K562 (cell line): ENCODE measurements at regions not wholly inside any gene's neighbourhood (a gene's known extent, or its start where the extent isn't known, plus 50 kb on each side); places are given as distances from the start of the nearest gene placed in this dataset.

Source experiments
- ATAC-seq: fragments of 200-7000 bp; cut with Tn5 transposase; 3 replicates; pipeline ENCODE4 v1.9.1; 2020; ENCODE audit warnings: moderate library complexity
- BruUV-seq: library from RNA; stranded (reverse); fragments of 400-500 nt; replicated peaks from 2 replicates; lab custom pipeline; 2021; lab: Mats Ljungman, UMichigan
- CTCF ChIA-PET: fragments of 300-600 bp; formaldehyde crosslinking; extraction: SDS; loops from one replicate; lab custom pipeline; 2021; ENCODE audit warnings: low intra/inter-chr PET ratio; lab: Yijun Ruan, JAX
- POLR2A ChIA-PET: fragments of 300-600, 350-650 bp; sonication (Branson Sonifier 250); formaldehyde crosslinking; extraction: SDS; loops from one replicate; lab custom pipeline; 2021; ENCODE audit warnings: antibody characterized with exemption, inconsistent platforms; lab: Yijun Ruan, JAX
- DNase-seq, 4 experiments: peaks; one replicate each; pipeline versions ENCODE4 v3.0.0 to v3.0.0-alpha.2; 2011 to 2018; ENCODE audit warnings: low spot score in 3 of 4, mixed read lengths in 3 of 4; ENCODE audit errors: extremely low read depth in 1 of 4
- FAIRE-seq: peaks from 2 replicates; lab custom pipeline; 2011; peaks lifted over from hg19 to GRCh38; lab: Jason Lieb, UNC
- H2AFZ ChIP-seq: 2 replicates; pipeline ENCODE4 v1.6.0; 2011; ENCODE audit warnings: low read depth, low read length, control low read depth, inconsistent platforms
- H3K27ac ChIP-seq: fragments of 200-600 bp; 3 replicates; pipeline ENCODE4 v1.8.0; 2011; ENCODE audit warnings: low read depth, mild to moderate bottlenecking, control low read depth, inconsistent platforms, low read length, moderate library complexity, mixed read lengths; ENCODE audit errors: extremely low read depth
- H3K27me3 ChIP-seq, 2 experiments: fragments of 300-600 bp in 1 of 2; 2 replicates in 1 of 2; 3 replicates in 1 of 2; pipeline versions ENCODE4 v1.6.0 to v1.8.0; 2011; ENCODE audit warnings: inconsistent platforms in 2 of 2, low read length in 2 of 2, mild to moderate bottlenecking in 1 of 2, mixed read lengths in 1 of 2, moderate library complexity in 1 of 2; ENCODE audit not compliant: control insufficient read depth in 2 of 2, insufficient read depth in 2 of 2
- H3K36me3 ChIP-seq: fragments of 300-600 bp; 3 replicates; pipeline ENCODE4 v1.8.0; 2011; ENCODE audit warnings: mild to moderate bottlenecking, low read length, inconsistent platforms; ENCODE audit not compliant: control insufficient read depth, insufficient read depth
- H3K4me1 ChIP-seq, 2 experiments: fragments of 200-600 bp in 1 of 2; replicated peaks in 1 of 2; 2 replicates in 1 of 2; 3 replicates in 1 of 2; pipeline versions ENCODE4 v1.5.1 to v1.8.0; 2011; ENCODE audit warnings: inconsistent platforms in 2 of 2, low read length in 2 of 2, mild to moderate bottlenecking in 1 of 2, mixed read lengths in 1 of 2, moderate library complexity in 1 of 2; ENCODE audit not compliant: control insufficient read depth in 2 of 2, insufficient read depth in 2 of 2
- H3K4me2 ChIP-seq: 2 replicates; pipeline ENCODE4 v1.6.1; 2011; ENCODE audit warnings: low read length, control low read depth, inconsistent platforms, mixed read lengths; ENCODE audit not compliant: insufficient read depth
- H3K4me3 ChIP-seq: fragments of 200-600 bp; sonication (generic), shearing (Covaris generic); 2 replicates; pipeline ENCODE4 v1.5.1; 2016; ENCODE audit warnings: control low read depth, inconsistent platforms
- H3K79me2 ChIP-seq: fragments of 200-600 bp; 3 replicates; pipeline ENCODE4 v1.8.0; 2011; ENCODE audit warnings: low read length, inconsistent platforms; ENCODE audit not compliant: control insufficient read depth, insufficient read depth
- H3K9ac ChIP-seq, 2 experiments: 2 replicates each; pipeline versions ENCODE4 v1.6.0 to v1.6.1; 2011; ENCODE audit warnings: low read depth in 2 of 2, low read length in 2 of 2, control low read depth in 1 of 2, inconsistent platforms in 1 of 2, mild to moderate bottlenecking in 1 of 2, mixed read lengths in 1 of 2; ENCODE audit not compliant: insufficient read depth in 1 of 2
- H3K9me1 ChIP-seq: one replicate; pipeline ENCODE4 v1.6.0; 2011; ENCODE audit warnings: inconsistent platforms, mild to moderate bottlenecking, low read length, moderate library complexity; ENCODE audit not compliant: control insufficient read depth, insufficient read depth
- H3K9me3 ChIP-seq: replicated peaks from 2 replicates; pipeline ENCODE4 v1.5.1; 2011; ENCODE audit warnings: low read depth, low read length, inconsistent platforms; ENCODE audit not compliant: control insufficient read depth, insufficient read depth
- H4K20me1 ChIP-seq: replicated peaks from 2 replicates; pipeline ENCODE4 v1.6.1; 2011; ENCODE audit warnings: low read length, inconsistent platforms, mixed read lengths; ENCODE audit not compliant: control insufficient read depth, insufficient read depth
- BRF1 ChIP-seq: IDR thresholded peaks from 3 replicates; pipeline ENCODE4 v1.6.1; 2011; ENCODE audit warnings: borderline replicate concordance, mild to moderate bottlenecking; ENCODE audit not compliant: insufficient read length; ENCODE audit errors: extremely low read depth
- CUX1 ChIP-seq: fragments of 200-800 bp; sonication (Bioruptor generic); IDR thresholded peaks from 2 replicates; pipeline ENCODE4 v1.6.1; 2016; ENCODE audit warnings: missing genetic modification characterization, missing compliant biosample characterization
- EWSR1 ChIP-seq: fragments of 450-650 bp; IDR thresholded peaks from 2 replicates; pipeline ENCODE4 v1.6.1; 2018; ENCODE audit warnings: borderline replicate concordance, mild to moderate bottlenecking, low read depth, moderate library complexity; ENCODE audit not compliant: partially characterized antibody
- MTA1 ChIP-seq: fragments of 450-650 bp; IDR thresholded peaks from 2 replicates; pipeline ENCODE4 v1.6.1; 2017; ENCODE audit warnings: borderline replicate concordance
- NFIC ChIP-seq: fragments of 450-650 bp; IDR thresholded peaks from 2 replicates; pipeline ENCODE4 v1.6.1; 2017; ENCODE audit warnings: mild to moderate bottlenecking, inconsistent platforms
- PCBP1 ChIP-seq: fragments of 200-400 bp; formaldehyde crosslinking; IDR thresholded peaks from 2 replicates; pipeline ENCODE4 v1.6.1; 2018; ENCODE audit warnings: mild to moderate bottlenecking, low read depth, low read length; ENCODE audit not compliant: poor library complexity, severe bottlenecking
- POLR2AphosphoS5 ChIP-seq: IDR thresholded peaks from 2 replicates; pipeline ENCODE4 v1.6.1; 2011; ENCODE audit warnings: mild to moderate bottlenecking, low read depth, low read length, moderate library complexity; ENCODE audit not compliant: control insufficient read depth, insufficient read depth
- PTTG1 ChIP-seq: fragments of 450-650 bp; IDR thresholded peaks from 2 replicates; pipeline ENCODE4 v1.6.1; 2016; ENCODE audit warnings: low read depth, mild to moderate bottlenecking, missing genetic modification characterization, missing compliant biosample characterization
- SIN3B ChIP-seq: fragments of 450-650 bp; IDR thresholded peaks from 2 replicates; pipeline ENCODE4 v1.6.1; 2017; ENCODE audit warnings: low read depth, mild to moderate bottlenecking, moderate library complexity
- ZNF274 ChIP-seq: IDR thresholded peaks from 2 replicates; pipeline ENCODE4 v1.6.1; 2011; ENCODE audit warnings: low read depth, mild to moderate bottlenecking, low read length, moderate library complexity, borderline replicate concordance
- WGBS: fragments of 100-300 bp; shearing (Covaris generic); methylation state at CpG from one replicate; pipeline ENCODE4 v1.1.6; 2016; ENCODE audit warnings: low coverage, mixed read lengths; ENCODE audit not compliant: insufficient coverage; ENCODE audit errors: missing lambda C conversion rate; 5-methylcytosine and 5-hydroxymethylcytosine counted together
- in situ Hi-C: fragments of 300-500 bp; cut with MboI; formaldehyde crosslinking; loops from 4 replicates; pipeline ENCODE4 v1.15.0; 2018; ENCODE audit warnings: inconsistent platforms, mixed read lengths
- intact Hi-C: fragments of 100-400 bp; cut with micrococcal nuclease; formaldehyde crosslinking; loops from 2 replicates; pipeline ENCODE4 v1.14.2; 2022
- TF ChIP-seq, protein P1 (sequence below): fragments of 250-450 bp; sonication (Bioruptor Pico); IDR thresholded peaks from 2 replicates; pipeline ENCODE4 v1.4.0; 2020

GRCh38 chr1:87636198-87636892 lies 307.7 kb downstream of the LMO4 start:
- Histone ChIP-seq H3K27ac (no peak overlapping the region), H4K20me1 (no peaks in the 10 kb centered on the region), H3K4me2 (no peak overlapping the region), H2AFZ (no peak overlapping the region), H3K36me3 (no peaks in the 10 kb centered on the region), H3K9me3 (no peaks in the 10 kb centered on the region), H3K9ac (no peak overlapping the region), H3K79me2 (no peaks in the 10 kb centered on the region), H3K9me1 (no peaks in the 10 kb centered on the region), H3K27me3 (no peaks in the 10 kb centered on the region), H3K4me3 (no peak overlapping the region), H3K4me1 (no peaks in the 10 kb centered on the region)
- CTCF ChIA-PET, result no interaction called here
- ATAC-seq, result no peak
- POLR2A ChIA-PET, result no interaction called here
- in situ Hi-C loops, result no loop called here
- FAIRE-seq, result no peak
- intact Hi-C loops, result no loop called here
- 13% methylated on average over 23 of the region's 28 CpGs for WGBS
- no TSS peak for BruUV-seq
- no peak for DNase-seq
- TF ChIP-seq SIN3B (no peak), POLR2AphosphoS5 (no peak), NFIC (no peak), ZNF274 (no peak), PTTG1 (tag) (no peak), PCBP1 (no peak), EWSR1 (no peak), BRF1 (no peak), MTA1 (no peak), CUX1 (CRISPR knock-in tag) (no peak)
- TF ChIP-seq, protein P1, sequence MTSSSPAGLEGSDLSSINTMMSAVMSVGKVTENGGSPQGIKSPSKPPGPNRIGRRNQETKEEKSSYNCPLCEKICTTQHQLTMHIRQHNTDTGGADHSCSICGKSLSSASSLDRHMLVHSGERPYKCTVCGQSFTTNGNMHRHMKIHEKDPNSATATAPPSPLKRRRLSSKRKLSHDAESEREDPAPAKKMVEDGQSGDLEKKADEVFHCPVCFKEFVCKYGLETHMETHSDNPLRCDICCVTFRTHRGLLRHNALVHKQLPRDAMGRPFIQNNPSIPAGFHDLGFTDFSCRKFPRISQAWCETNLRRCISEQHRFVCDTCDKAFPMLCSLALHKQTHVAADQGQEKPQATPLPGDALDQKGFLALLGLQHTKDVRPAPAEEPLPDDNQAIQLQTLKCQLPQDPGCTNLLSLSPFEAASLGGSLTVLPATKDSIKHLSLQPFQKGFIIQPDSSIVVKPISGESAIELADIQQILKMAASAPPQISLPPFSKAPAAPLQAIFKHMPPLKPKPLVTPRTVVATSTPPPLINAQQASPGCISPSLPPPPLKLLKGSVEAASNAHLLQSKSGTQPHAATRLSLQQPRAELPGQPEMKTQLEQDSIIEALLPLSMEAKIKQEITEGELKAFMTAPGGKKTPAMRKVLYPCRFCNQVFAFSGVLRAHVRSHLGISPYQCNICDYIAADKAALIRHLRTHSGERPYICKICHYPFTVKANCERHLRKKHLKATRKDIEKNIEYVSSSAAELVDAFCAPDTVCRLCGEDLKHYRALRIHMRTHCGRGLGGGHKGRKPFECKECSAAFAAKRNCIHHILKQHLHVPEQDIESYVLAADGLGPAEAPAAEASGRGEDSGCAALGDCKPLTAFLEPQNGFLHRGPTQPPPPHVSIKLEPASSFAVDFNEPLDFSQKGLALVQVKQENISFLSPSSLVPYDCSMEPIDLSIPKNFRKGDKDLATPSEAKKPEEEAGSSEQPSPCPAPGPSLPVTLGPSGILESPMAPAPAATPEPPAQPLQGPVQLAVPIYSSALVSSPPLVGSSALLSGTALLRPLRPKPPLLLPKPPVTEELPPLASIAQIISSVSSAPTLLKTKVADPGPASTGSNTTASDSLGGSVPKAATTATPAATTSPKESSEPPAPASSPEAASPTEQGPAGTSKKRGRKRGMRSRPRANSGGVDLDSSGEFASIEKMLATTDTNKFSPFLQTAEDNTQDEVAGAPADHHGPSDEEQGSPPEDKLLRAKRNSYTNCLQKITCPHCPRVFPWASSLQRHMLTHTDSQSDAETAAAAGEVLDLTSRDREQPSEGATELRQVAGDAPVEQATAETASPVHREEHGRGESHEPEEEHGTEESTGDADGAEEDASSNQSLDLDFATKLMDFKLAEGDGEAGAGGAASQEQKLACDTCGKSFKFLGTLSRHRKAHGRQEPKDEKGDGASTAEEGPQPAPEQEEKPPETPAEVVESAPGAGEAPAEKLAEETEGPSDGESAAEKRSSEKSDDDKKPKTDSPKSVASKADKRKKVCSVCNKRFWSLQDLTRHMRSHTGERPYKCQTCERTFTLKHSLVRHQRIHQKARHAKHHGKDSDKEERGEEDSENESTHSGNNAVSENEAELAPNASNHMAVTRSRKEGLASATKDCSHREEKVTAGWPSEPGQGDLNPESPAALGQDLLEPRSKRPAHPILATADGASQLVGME (CRISPR knock-in tag), result no peak
